ENCODE measurements at regions not wholly inside any gene's neighbourhood (a gene's known extent, or its start where the extent isn't known, plus 50 kb on each side); places are given as distances from the start of the nearest gene placed in this dataset.

- TF ChIP-seq, protein P1, sequence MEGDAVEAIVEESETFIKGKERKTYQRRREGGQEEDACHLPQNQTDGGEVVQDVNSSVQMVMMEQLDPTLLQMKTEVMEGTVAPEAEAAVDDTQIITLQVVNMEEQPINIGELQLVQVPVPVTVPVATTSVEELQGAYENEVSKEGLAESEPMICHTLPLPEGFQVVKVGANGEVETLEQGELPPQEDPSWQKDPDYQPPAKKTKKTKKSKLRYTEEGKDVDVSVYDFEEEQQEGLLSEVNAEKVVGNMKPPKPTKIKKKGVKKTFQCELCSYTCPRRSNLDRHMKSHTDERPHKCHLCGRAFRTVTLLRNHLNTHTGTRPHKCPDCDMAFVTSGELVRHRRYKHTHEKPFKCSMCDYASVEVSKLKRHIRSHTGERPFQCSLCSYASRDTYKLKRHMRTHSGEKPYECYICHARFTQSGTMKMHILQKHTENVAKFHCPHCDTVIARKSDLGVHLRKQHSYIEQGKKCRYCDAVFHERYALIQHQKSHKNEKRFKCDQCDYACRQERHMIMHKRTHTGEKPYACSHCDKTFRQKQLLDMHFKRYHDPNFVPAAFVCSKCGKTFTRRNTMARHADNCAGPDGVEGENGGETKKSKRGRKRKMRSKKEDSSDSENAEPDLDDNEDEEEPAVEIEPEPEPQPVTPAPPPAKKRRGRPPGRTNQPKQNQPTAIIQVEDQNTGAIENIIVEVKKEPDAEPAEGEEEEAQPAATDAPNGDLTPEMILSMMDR (IDR thresholded peaks at IDR 0.05; ENCODE audit: poor library complexity): no peak
- TF ChIP-seq EZH2 (IDR thresholded peaks at IDR 0.05; ENCODE audit: borderline replicate concordance) (no peak), EZH2phosphoT487 (IDR thresholded peaks at IDR 0.05; ENCODE audit: low read depth, severe bottlenecking, unreplicated experiment) (no peak)
These were observed 597.7 kb upstream of the CITED2 start for GRCh38 chr6:139972116-139972515.

Measured in hepatocyte (in vitro differentiated cells).